Immature natural killer cell (primary cell): ENCODE measurements at regions not wholly inside any gene's neighbourhood (a gene's known extent, or its start where the extent isn't known, plus 50 kb on each side); places are given as distances from the start of the nearest gene placed in this dataset.

Experiments
- DNase-seq, 3 donors: peaks; one replicate each; pipeline ENCODE4 v3.0.0; 2022; ENCODE audit warnings: mixed read lengths in 1 of 3
- H3K27ac Mint-ChIP-seq, 6 donors: one replicate each; pipeline ENCODE4 v1.8.0; 2020; ENCODE audit warnings: mixed read lengths in 6 of 6, mild to moderate bottlenecking in 5 of 6, inconsistent platforms in 4 of 6, moderate library complexity in 3 of 6
- H3K27me3 Mint-ChIP-seq, 3 donors: one replicate each; pipeline ENCODE4 v1.8.0; 2020 to 2021; ENCODE audit warnings: low read depth in 3 of 3, mild to moderate bottlenecking in 3 of 3, mixed read lengths in 3 of 3, moderate library complexity in 3 of 3, inconsistent platforms in 1 of 3
- H3K36me3 Mint-ChIP-seq, 3 donors: one replicate each; pipeline ENCODE4 v1.8.0; 2020; ENCODE audit warnings: mixed read lengths in 3 of 3, inconsistent platforms in 2 of 3, mild to moderate bottlenecking in 2 of 3
- H3K4me1 Mint-ChIP-seq, 2 donors: one replicate each; pipeline ENCODE4 v1.8.0; 2020; ENCODE audit warnings: inconsistent platforms in 2 of 2, mild to moderate bottlenecking in 2 of 2, mixed read lengths in 2 of 2, moderate library complexity in 1 of 2
- H3K4me3 Mint-ChIP-seq, 5 donors: one replicate each; pipeline ENCODE4 v1.8.0; 2020; ENCODE audit warnings: mild to moderate bottlenecking in 5 of 5, mixed read lengths in 5 of 5, inconsistent platforms in 3 of 5, moderate library complexity in 3 of 5
- H3K9me3 Mint-ChIP-seq, 6 donors: one replicate each; pipeline ENCODE4 v1.8.0; 2020; ENCODE audit warnings: mild to moderate bottlenecking in 6 of 6, mixed read lengths in 6 of 6, inconsistent platforms in 4 of 6, moderate library complexity in 3 of 6

GRCh38 chr6:84403545-84403944, 176.1 kb upstream of the CEP162 start:
- Mint-ChIP-seq H3K4me3 (no peak overlapping the region), H3K9me3 (peaks cover 0 to 4% (median 2%) of the 10 kb centered on the region in 6 donors), H3K27me3 (peaks cover 0 to 1% (median 0%) of the 10 kb centered on the region in 3 donors), H3K36me3 (no peaks in the 10 kb centered on the region), H3K27ac (no peak overlapping the region), H3K4me1 (no peaks in the 10 kb centered on the region)
- no peak for DNase-seq

GRCh38 chr6:84399003-84399402, 171.6 kb upstream of the CEP162 start:
- Mint-ChIP-seq H3K4me1 (no peaks in the 10 kb centered on the region), H3K36me3 (no peaks in the 10 kb centered on the region), H3K4me3 (no peak overlapping the region), H3K9me3 (peaks cover 0 to 15% (median 3%) of the 10 kb centered on the region in 6 donors), H3K27ac (no peak overlapping the region), H3K27me3 (peaks cover 0 to 7% (median 1%) of the 10 kb centered on the region in 3 donors)
- DNase-seq = no peak

DNA sequence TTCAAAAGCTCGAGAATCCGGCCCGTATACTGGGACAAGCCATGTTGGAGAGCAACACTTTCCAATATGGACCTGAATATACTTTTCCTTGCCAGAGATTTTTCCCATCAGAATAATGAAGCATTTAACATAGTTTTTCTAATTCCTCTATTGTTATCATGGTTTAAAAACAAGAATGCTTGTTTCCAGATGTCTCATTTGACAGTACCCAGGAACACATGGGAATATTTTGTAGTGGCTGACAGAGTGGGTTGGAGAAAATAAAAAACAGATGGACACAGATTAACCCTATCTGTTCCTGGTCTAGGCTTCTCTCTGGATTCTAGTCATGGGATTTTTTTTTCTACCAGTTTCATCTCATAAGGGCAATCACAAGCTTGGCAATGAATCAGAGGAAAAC, 164.8 kb upstream of the CEP162 start:
- no peak for DNase-seq
- H3K27ac Mint-ChIP-seq = no peak overlapping the region
- H3K9me3 Mint-ChIP-seq = peaks cover 5 to 34% (median 10%) of the 10 kb centered on the region in 6 donors
- no peaks in the 10 kb centered on the region for H3K4me1 Mint-ChIP-seq
- H3K27me3 Mint-ChIP-seq = peaks cover 0 to 5% (median 2%) of the 10 kb centered on the region in 3 donors
- H3K36me3 Mint-ChIP-seq = no peaks in the 10 kb centered on the region
- H3K4me3 Mint-ChIP-seq = no peak overlapping the region

- H3K4me3 Mint-ChIP-seq = no peak overlapping the region
- peaks cover 5 to 25% (median 11%) of the 10 kb centered on the region in 6 donors for H3K9me3 Mint-ChIP-seq
- H3K4me1 Mint-ChIP-seq = no peaks in the 10 kb centered on the region
These were observed 163.4 kb upstream of the CEP162 start for GRCh38 chr6:84390851-84391250.

GRCh38 chr6:84390334-84390733, 162.9 kb upstream of the CEP162 start:
- no peak overlapping the region for H3K27ac Mint-ChIP-seq
- H3K27me3 Mint-ChIP-seq = peaks cover 0 to 4% (median 2%) of the 10 kb centered on the region in 3 donors
- H3K36me3 Mint-ChIP-seq = no peaks in the 10 kb centered on the region
- H3K4me1 Mint-ChIP-seq = no peaks in the 10 kb centered on the region
- no peak for DNase-seq
- H3K9me3 Mint-ChIP-seq = peaks cover 6 to 25% (median 12%) of the 10 kb centered on the region in 6 donors
- H3K4me3 Mint-ChIP-seq = no peak overlapping the region

More at GRCh38 chr6:84390851-84391250, 163.4 kb upstream of the CEP162 start:
- Mint-ChIP-seq H3K36me3 (no peaks in the 10 kb centered on the region), H3K27me3 (peaks cover 0 to 5% (median 2%) of the 10 kb centered on the region in 3 donors), H3K27ac (no peak overlapping the region)
- DNase-seq = no peak

DNA sequence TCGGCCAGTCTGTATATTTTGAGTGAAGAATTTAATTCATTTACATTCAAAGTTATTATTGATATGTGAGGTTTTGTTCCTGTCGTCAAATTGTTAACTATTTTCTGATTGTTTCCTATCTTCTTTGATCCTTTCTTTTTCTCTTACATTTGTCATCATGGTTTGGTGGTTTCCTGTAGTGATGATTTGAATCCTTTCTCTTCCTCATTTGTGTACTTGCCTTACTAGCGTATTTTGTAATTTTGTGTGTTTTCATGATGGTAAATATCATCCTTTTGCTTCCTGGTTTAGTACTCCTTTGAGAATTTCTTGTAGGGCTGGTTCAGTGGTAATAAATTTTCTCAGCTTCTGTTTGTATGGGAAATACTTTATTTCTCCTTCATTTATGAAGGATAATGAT, 151.7 kb upstream of the CEP162 start:
- H3K4me3 Mint-ChIP-seq = no peak overlapping the region
- no peak overlapping the region for H3K27ac Mint-ChIP-seq
- H3K9me3 Mint-ChIP-seq = peaks cover 3 to 25% (median 17%) of the 10 kb centered on the region in 6 donors
- H3K4me1 Mint-ChIP-seq = no peaks in the 10 kb centered on the region
- peaks cover 0 to 4% (median 0%) of the 10 kb centered on the region in 3 donors for H3K27me3 Mint-ChIP-seq
- H3K36me3 Mint-ChIP-seq = no peaks in the 10 kb centered on the region
- no peak for DNase-seq

DNA sequence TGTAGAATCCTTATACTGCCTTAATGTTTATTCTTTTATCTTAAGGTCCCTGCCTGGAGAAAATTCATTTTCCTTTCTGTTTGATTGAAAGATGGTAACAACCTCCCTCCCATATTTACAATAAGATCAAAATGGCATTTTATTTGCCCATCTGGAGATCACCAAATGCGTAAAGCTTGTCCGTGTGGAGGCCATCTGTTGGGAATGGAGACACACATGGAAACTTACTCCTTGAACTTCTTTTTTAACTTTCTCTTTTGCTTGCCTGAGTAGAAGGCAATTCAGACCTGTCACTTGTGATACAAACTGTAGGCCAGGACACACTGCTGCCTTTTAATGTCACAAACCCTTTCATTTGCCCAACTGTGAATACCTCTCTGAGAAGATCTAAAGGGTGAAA, 144.8 kb upstream of the CEP162 start:
- H3K27ac Mint-ChIP-seq = no peak overlapping the region
- H3K9me3 Mint-ChIP-seq = peaks cover 0 to 19% (median 12%) of the 10 kb centered on the region in 6 donors

GRCh38 chr6:84371681-84372080, 144.2 kb upstream of the CEP162 start:
- Mint-ChIP-seq H3K27ac (no peak overlapping the region), H3K36me3 (no peaks in the 10 kb centered on the region), H3K9me3 (peaks cover 0 to 19% (median 12%) of the 10 kb centered on the region in 6 donors), H3K27me3 (peaks cover 0 to 2% (median 0%) of the 10 kb centered on the region in 3 donors), H3K4me1 (no peaks in the 10 kb centered on the region), H3K4me3 (no peak overlapping the region)
- no peak for DNase-seq

More for the DNA sequence above, 144.8 kb upstream of the CEP162 start:
- Mint-ChIP-seq H3K27me3 (peaks cover 0 to 2% (median 0%) of the 10 kb centered on the region in 3 donors), H3K4me1 (no peaks in the 10 kb centered on the region), H3K36me3 (no peaks in the 10 kb centered on the region), H3K4me3 (no peak overlapping the region)
- no peak for DNase-seq

DNA sequence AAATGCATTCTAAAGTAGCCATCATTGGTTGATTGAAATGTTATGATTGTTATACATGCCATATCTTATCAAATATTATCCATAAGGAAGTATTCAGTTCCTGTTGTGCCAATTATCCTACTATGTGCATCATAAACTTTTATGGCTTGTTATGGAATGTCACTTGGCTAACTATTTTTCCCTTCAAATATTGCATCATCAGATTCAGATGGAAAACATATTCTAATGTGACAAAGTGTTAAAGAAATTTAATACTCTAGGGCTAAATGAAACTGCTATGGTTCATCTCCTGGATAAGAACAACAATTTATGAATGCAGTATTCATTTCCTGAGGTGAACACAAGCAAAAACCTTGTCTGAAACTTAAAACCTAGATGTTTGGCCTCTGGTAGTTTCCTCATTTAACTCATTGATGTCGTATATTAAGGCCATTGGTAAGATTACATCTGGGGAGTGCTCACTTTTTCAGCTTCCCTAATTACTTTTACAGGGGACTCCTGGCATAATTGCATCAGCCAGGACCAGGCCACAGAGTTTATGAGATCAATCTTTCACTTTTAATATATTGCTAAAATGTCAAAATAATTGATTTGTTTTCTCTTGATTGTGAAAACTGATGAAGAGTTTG, 134.9 kb upstream of the CEP162 start:
- Mint-ChIP-seq H3K9me3 (peaks cover 0 to 4% (median 1%) of the 10 kb centered on the region in 6 donors), H3K27ac (no peak overlapping the region), H3K27me3 (no peaks in the 10 kb centered on the region), H3K4me3 (no peak overlapping the region), H3K4me1 (no peaks in the 10 kb centered on the region), H3K36me3 (no peaks in the 10 kb centered on the region)
- DNase-seq = no peak

DNA sequence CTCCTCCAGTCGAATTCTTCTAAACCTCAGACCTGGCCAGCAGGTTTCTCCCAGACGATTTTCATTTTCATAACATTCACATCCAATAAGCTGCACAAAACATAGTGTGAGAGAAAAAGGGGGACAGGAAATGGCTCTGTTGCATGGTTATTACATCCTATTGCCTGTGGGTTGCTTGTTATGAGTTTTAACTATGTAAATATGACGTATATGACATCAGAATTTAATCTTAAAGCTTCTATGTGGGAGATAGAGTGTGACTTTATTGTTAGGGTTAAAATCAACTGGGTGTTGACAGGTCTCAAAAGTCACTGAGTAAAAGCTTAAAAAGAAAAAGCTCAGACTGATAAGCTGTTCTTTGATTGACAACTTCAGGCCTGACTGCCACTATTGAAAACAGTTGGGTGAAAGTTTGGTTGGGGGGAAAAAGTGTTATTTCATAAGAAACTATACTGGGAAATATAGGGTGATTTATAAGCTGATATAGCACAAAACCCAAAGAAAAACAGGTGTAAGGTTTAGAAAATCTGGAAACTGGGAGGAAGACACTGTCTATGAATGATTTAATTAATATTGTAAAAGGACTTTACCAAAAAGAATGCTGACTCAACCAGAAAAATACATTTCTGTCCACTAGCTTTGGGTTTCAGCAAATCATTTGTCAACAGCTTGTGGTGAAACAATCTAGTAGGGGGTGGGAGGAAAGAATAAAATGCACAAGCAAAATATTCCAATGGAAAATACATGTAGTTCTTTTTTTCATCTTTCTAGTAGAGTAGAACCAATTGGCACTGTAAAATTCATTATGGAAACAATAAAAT, 134.1 kb upstream of the CEP162 start:
- Mint-ChIP-seq H3K4me3 (no peak overlapping the region), H3K4me1 (no peaks in the 10 kb centered on the region), H3K27ac (no peak overlapping the region), H3K9me3 (peaks cover 0 to 6% (median 2%) of the 10 kb centered on the region in 6 donors), H3K27me3 (no peaks in the 10 kb centered on the region), H3K36me3 (no peaks in the 10 kb centered on the region)
- DNase-seq = no peak

DNA sequence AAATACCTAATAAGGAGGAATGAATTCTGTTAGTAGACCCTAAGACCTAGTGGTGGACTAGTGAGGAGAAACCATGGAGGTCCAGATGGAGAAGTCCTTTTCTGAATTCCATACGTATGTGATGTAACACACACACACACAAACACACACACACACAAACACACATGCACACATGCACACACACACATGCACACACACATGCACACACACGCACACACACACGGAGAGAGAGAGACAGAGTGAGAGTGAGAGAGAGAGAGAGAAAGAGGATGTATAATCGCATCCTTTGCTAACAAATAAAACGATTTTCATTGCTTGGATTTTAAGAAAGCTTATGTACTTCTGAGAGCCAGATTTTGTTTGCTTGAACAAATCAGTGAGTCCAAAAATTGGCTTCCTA, 132.6 kb upstream of the CEP162 start:
- Mint-ChIP-seq H3K27me3 (no peaks in the 10 kb centered on the region), H3K36me3 (no peaks in the 10 kb centered on the region), H3K9me3 (peaks cover 0 to 8% (median 2%) of the 10 kb centered on the region in 6 donors), H3K4me1 (no peaks in the 10 kb centered on the region), H3K27ac (no peak overlapping the region), H3K4me3 (no peak overlapping the region)
- no peak for DNase-seq

GRCh38 chr6:84358581-84358980, 131.1 kb upstream of the CEP162 start:
- no peaks in the 10 kb centered on the region for H3K4me1 Mint-ChIP-seq
- no peak overlapping the region for H3K27ac Mint-ChIP-seq

DNA sequence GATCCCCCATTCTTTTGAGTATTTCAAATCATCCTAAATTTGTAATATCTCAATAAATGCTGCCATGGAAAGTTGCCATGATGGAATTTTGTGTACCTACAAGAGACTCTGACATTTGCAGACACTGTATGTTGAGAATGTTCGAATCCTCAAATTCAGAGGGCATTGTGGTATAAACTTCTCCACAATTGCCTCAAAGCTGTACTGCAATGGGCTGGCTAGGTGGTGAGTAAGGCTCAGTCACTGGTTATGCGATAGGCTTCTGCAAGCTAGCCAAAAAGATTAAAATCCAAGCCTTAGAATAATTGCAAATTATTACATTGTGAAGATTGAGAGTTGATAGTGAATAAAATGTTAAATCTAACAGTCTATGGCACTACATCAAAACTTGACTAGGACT, 130.2 kb upstream of the CEP162 start:
- H3K27ac Mint-ChIP-seq = no peak overlapping the region
- H3K9me3 Mint-ChIP-seq = peaks cover 0 to 9% (median 2%) of the 10 kb centered on the region in 6 donors
- H3K4me1 Mint-ChIP-seq = no peaks in the 10 kb centered on the region
- DNase-seq = no peak
- no peaks in the 10 kb centered on the region for H3K27me3 Mint-ChIP-seq
- no peaks in the 10 kb centered on the region for H3K36me3 Mint-ChIP-seq
- H3K4me3 Mint-ChIP-seq = no peak overlapping the region

More at GRCh38 chr6:84358581-84358980, 131.1 kb upstream of the CEP162 start:
- Mint-ChIP-seq H3K36me3 (no peaks in the 10 kb centered on the region), H3K9me3 (peaks cover 0 to 9% (median 2%) of the 10 kb centered on the region in 6 donors), H3K4me3 (no peak overlapping the region), H3K27me3 (no peaks in the 10 kb centered on the region)
- no peak for DNase-seq

DNA sequence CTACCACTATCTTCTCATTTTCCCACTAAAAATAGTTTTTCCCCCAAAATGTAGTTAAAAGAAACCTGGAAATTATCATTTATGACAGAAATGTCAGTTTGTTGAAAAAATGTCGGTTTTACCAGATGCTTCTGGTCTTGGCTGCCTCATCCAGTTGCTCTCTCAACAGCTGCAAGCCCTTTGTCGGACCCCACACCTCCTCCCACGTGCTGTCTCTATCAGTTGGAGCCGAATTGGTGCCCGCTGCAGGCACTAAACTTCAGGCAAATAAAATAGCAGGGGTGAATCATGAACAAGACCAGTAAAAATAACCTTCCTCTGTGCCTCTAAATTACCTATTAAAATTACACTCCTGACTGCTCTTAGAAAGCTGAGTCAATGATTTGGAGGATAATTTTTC, 129.5 kb upstream of the CEP162 start:
- Mint-ChIP-seq H3K9me3 (peaks cover 0 to 9% (median 2%) of the 10 kb centered on the region in 6 donors), H3K36me3 (no peaks in the 10 kb centered on the region), H3K4me3 (no peak overlapping the region), H3K4me1 (no peaks in the 10 kb centered on the region), H3K27me3 (no peaks in the 10 kb centered on the region), H3K27ac (no peak overlapping the region)
- no peak for DNase-seq
